NCI-H69 (cell line): ENCODE measurements at regions not wholly inside any gene's neighbourhood (a gene's known extent, or its start where the extent isn't known, plus 50 kb on each side); places are given as distances from the start of the nearest gene placed in this dataset.
A peak's percentile ranks its signal among the peaks of the same experiment; 100 is the strongest.
"Not testable (repeated sequence)": the region's sequence is repeated elsewhere in the genome, so short reads cannot be mapped to it uniquely, and the experiment has no call there.

ENCODE experiments used
- DNase-seq: peaks from one replicate; lab custom pipeline; 2025; lab: John Stamatoyannopoulos, UW

GRCh38 chr2:203585516-203585915 is 50.4 kb upstream of the RAPH1 start:
- peak; percentile 12 for DNase-seq

- DNase-seq, result no peak
Observed at GRCh38 chr2:203586206-203586605, 51.1 kb upstream of the RAPH1 start.

- DNase-seq, result no peak
Observed at GRCh38 chr2:203586696-203587095, 51.6 kb upstream of the RAPH1 start.

GRCh38 chr2:203590496-203590895 is 55.4 kb upstream of the RAPH1 start:
- DNase-seq, result no peak

GRCh38 chr2:203591642-203592041 is 56.5 kb upstream of the RAPH1 start:
- DNase-seq, result no peak

GRCh38 chr2:203592470-203592869 is 57.4 kb upstream of the RAPH1 start:
- DNase-seq, result no peak

GRCh38 chr2:203594541-203594940 is 59.4 kb upstream of the RAPH1 start:
- no peak for DNase-seq

- DNase-seq, result no peak
Observed at GRCh38 chr2:203596183-203596582, 61.1 kb upstream of the RAPH1 start.

GRCh38 chr2:203599509-203599908 is 64.4 kb upstream of the RAPH1 start:
- DNase-seq, result no peak

- DNase-seq, result no peak
Observed at GRCh38 chr2:203600286-203600685, 65.2 kb upstream of the RAPH1 start.

GRCh38 chr2:203603456-203604389 is 68.6 kb upstream of the RAPH1 start:
- no peak for DNase-seq

GRCh38 chr2:203605302-203605701 is 70.2 kb upstream of the RAPH1 start:
- DNase-seq, result no peak

- no peak for DNase-seq
Observed at GRCh38 chr2:203606051-203606450, 71.0 kb upstream of the RAPH1 start.

- DNase-seq, result no peak
Observed at GRCh38 chr2:203610558-203610957, 75.5 kb upstream of the RAPH1 start.

- no peak for DNase-seq
Observed at GRCh38 chr2:203612246-203612645, 77.1 kb upstream of the RAPH1 start.

- no peak for DNase-seq
Observed at GRCh38 chr2:203619267-203619878, 84.3 kb upstream of the RAPH1 start.

GRCh38 chr2:203621981-203622515 is 84.4 kb upstream of the CD28 start:
- no peak for DNase-seq

GRCh38 chr2:203623096-203623495 is 83.3 kb upstream of the CD28 start:
- DNase-seq, result no peak

GRCh38 chr2:203623661-203624060 is 82.8 kb upstream of the CD28 start:
- DNase-seq, result no peak

GRCh38 chr2:203625701-203626100 is 80.7 kb upstream of the CD28 start:
- DNase-seq, result no peak

GRCh38 chr2:203626247-203626646 is 80.2 kb upstream of the CD28 start:
- DNase-seq, result not testable (repeated sequence)

GRCh38 chr2:203626952-203627681 is 79.3 kb upstream of the CD28 start:
- no peak for DNase-seq
